GM12878 (cell line): ENCODE measurements at regions not wholly inside any gene's neighbourhood (a gene's known extent, or its start where the extent isn't known, plus 50 kb on each side); places are given as distances from the start of the nearest gene placed in this dataset.

Experiments
- ATAC-seq: fragments of 200-7000 bp; cut with Tn5 transposase; 3 replicates; pipeline ENCODE4 v1.9.1; 2020; ENCODE audit warnings: mild to moderate bottlenecking, moderate library complexity
- BruUV-seq: library from RNA; stranded (reverse); fragments of 400-500 nt; replicated peaks from 2 replicates; lab custom pipeline; 2021; lab: Mats Ljungman, UMichigan
- CTCF ChIA-PET: fragments of 300-600 bp; sonication (Branson Sonifier 250); formaldehyde crosslinking; extraction: SDS; loops from one replicate; lab custom pipeline; 2021; ENCODE audit warnings: inconsistent platforms; lab: Yijun Ruan, JAX
- POLR2A ChIA-PET: fragments of 350-600 bp; formaldehyde crosslinking; extraction: SDS; loops from one replicate; lab custom pipeline; 2021; ENCODE audit warnings: inconsistent platforms; lab: Charles Lee
- RAD21 ChIA-PET: fragments of 300-600 bp; sonication (Branson Sonifier 250); formaldehyde crosslinking; loops from one replicate; lab custom pipeline; 2023; ENCODE audit warnings: antibody characterized with exemption; ENCODE audit not compliant: unreplicated experiment; lab: Charles Lee
- SMC1A ChIA-PET: fragments of 300-600 bp; sonication (Branson Sonifier 250); formaldehyde crosslinking; loops from one replicate; lab custom pipeline; 2023; ENCODE audit not compliant: unreplicated experiment, uncharacterized antibody; lab: Charles Lee
- DNase-seq: peaks from one replicate; pipeline ENCODE4 v3.0.0-alpha.2; 2011; ENCODE audit warnings: low read depth, low spot score
- FAIRE-seq: peaks from 3 replicates; lab custom pipeline; 2011; peaks lifted over from hg19 to GRCh38; lab: Jason Lieb, UNC
- H2AFZ ChIP-seq: 2 replicates; pipeline ENCODE4 v1.6.0; 2011; ENCODE audit warnings: low read depth, low read length, control low read depth; ENCODE audit not compliant: control insufficient read depth
- H3K27ac ChIP-seq: 2 replicates; pipeline ENCODE4 v1.5.1; 2011; ENCODE audit warnings: control low read depth; ENCODE audit not compliant: control insufficient read depth, insufficient read depth
- H3K27me3 ChIP-seq, 2 experiments: replicated peaks in 1 of 2; 2 replicates each; pipeline versions ENCODE4 v1.6.0 to v1.6.1; 2011; ENCODE audit warnings: low read length in 1 of 2; ENCODE audit not compliant: control insufficient read depth in 2 of 2, insufficient read depth in 2 of 2
- H3K36me3 ChIP-seq, 2 experiments: 2 replicates each; pipeline ENCODE4 v1.5.1; 2011; ENCODE audit warnings: low read length in 1 of 2; ENCODE audit not compliant: control insufficient read depth in 2 of 2, insufficient read depth in 2 of 2
- H3K4me1 ChIP-seq: 2 replicates; pipeline ENCODE4 v1.6.1; 2011; ENCODE audit warnings: mild to moderate bottlenecking, low read length, moderate library complexity, mixed read lengths; ENCODE audit not compliant: control insufficient read depth, insufficient read depth
- H3K4me2 ChIP-seq: 2 replicates; pipeline ENCODE4 v1.6.0; 2011; ENCODE audit warnings: control low read depth; ENCODE audit not compliant: control insufficient read depth, insufficient read depth
- H3K4me3 ChIP-seq: fragments of 200-600 bp; sonication (generic); 2 replicates; pipeline ENCODE4 v1.5.1; 2016
- H3K79me2 ChIP-seq: 2 replicates; pipeline ENCODE4 v1.6.0; 2011; ENCODE audit warnings: low read length; ENCODE audit not compliant: control insufficient read depth, insufficient read depth
- H3K9ac ChIP-seq: 2 replicates; pipeline ENCODE4 v1.8.0; 2011; ENCODE audit warnings: low read length, control low read depth, mixed read lengths; ENCODE audit not compliant: control insufficient read depth, insufficient read depth
- H3K9me3 ChIP-seq: replicated peaks from 3 replicates; pipeline ENCODE4 v1.5.1; 2011; ENCODE audit warnings: mild to moderate bottlenecking, low read length; ENCODE audit not compliant: control insufficient read depth, insufficient read depth
- H4K20me1 ChIP-seq: 2 replicates; pipeline ENCODE4 v1.6.0; 2011; ENCODE audit not compliant: control insufficient read depth, insufficient read depth
- CEBPB ChIP-seq, 2 experiments: fragments of 150-350 bp in 1 of 2; IDR thresholded peaks; 2 replicates each; pipeline ENCODE4 v1.6.1; 2012 to 2014; ENCODE audit warnings: low read depth in 2 of 2, low read length in 2 of 2, borderline replicate concordance in 1 of 2, inconsistent platforms in 1 of 2
- CHD1 ChIP-seq: IDR thresholded peaks from 2 replicates; pipeline ENCODE4 v1.6.1; 2012; ENCODE audit warnings: low read depth, low read length, improper control_type of control experiment
- CHD2 ChIP-seq: IDR thresholded peaks from 2 replicates; pipeline ENCODE4 v1.6.1; 2011; ENCODE audit warnings: low read depth, low read length, improper control_type of control experiment, borderline replicate concordance
- IRF4 ChIP-seq: IDR thresholded peaks from 2 replicates; pipeline ENCODE4 v1.6.1; 2011; ENCODE audit warnings: low read depth, low read length
- KDM1A ChIP-seq: fragments of 200-600 bp; sonication (generic); IDR thresholded peaks from 2 replicates; pipeline ENCODE4 v1.6.1; 2016; ENCODE audit warnings: borderline replicate concordance
- NBN ChIP-seq: fragments of 450-650 bp; IDR thresholded peaks from 2 replicates; pipeline ENCODE4 v1.6.1; 2016
- NR2C2 ChIP-seq: IDR thresholded peaks from 2 replicates; pipeline ENCODE4 v1.6.1; 2011; ENCODE audit warnings: borderline replicate concordance, low read depth; ENCODE audit not compliant: control insufficient read depth, insufficient read length
- NR2F1 ChIP-seq: fragments of 450-650 bp; conservative IDR thresholded peaks from 2 replicates; pipeline ENCODE4 v1.6.1; 2017; ENCODE audit warnings: mild to moderate bottlenecking
- SIN3A ChIP-seq: IDR thresholded peaks from 2 replicates; pipeline ENCODE4 v1.6.1; 2012; ENCODE audit warnings: low read depth, low read length, improper control_type of control experiment
- SMC3 ChIP-seq: IDR thresholded peaks from 2 replicates; pipeline ENCODE4 v1.6.1; 2011; ENCODE audit warnings: low read length, improper control_type of control experiment, borderline replicate concordance
- STAT3 ChIP-seq: IDR thresholded peaks from 2 replicates; pipeline ENCODE4 v1.6.1; 2011; ENCODE audit warnings: low read depth, low read length, improper control_type of control experiment
- SUZ12 ChIP-seq: fragments of 200-600 bp; sonication (generic); IDR thresholded peaks from one replicate; pipeline ENCODE4 v1.6.1; 2018; ENCODE audit warnings: antibody characterized with exemption, mild to moderate bottlenecking; ENCODE audit not compliant: unreplicated experiment
- TCF12 ChIP-seq: IDR thresholded peaks from 2 replicates; pipeline ENCODE4 v1.6.1; 2011; ENCODE audit warnings: low read depth, mild to moderate bottlenecking, low read length
- WGBS: methylation state at CpG from one replicate; pipeline ENCODE4 v1.1.6; 2016; ENCODE audit warnings: low lambda C conversion rate; ENCODE audit not compliant: insufficient replicate concordance, insufficient coverage; ENCODE audit errors: missing lambda C conversion rate; 5-methylcytosine and 5-hydroxymethylcytosine counted together
- in situ Hi-C: fragments of 300-500 bp; cut with MboI; formaldehyde crosslinking; loops from 9 replicates; pipeline ENCODE4 v1.14.3; 2018; ENCODE audit warnings: mixed read lengths
- intact Hi-C: fragments of 100-400 bp; cut with micrococcal nuclease; formaldehyde crosslinking; loops from one replicate; pipeline ENCODE4 v1.14.2; 2022; ENCODE audit not compliant: unreplicated experiment
- TF ChIP-seq, protein P1 (sequence below): IDR thresholded peaks from 2 replicates; pipeline ENCODE4 v1.6.1; 2011; ENCODE audit warnings: borderline replicate concordance, low read depth, mild to moderate bottlenecking, moderate library complexity, mixed read lengths, low read length; ENCODE audit not compliant: insufficient read depth; ENCODE audit errors: extremely low read length

GRCh38 chr1:232172563-232172962 is 457.4 kb downstream of the SIPA1L2 start:
- RAD21 ChIA-PET = no interaction called here
- intact Hi-C loops = no loop called here
- Histone ChIP-seq H3K9me3 (no peaks in the 10 kb centered on the region), H4K20me1 (no peaks in the 10 kb centered on the region), H3K27ac (no peak overlapping the region), H3K9ac (no peak overlapping the region), H3K27me3 (no peaks in the 10 kb centered on the region)
- CTCF ChIA-PET = no interaction called here
- no peak for TF ChIP-seq CHD2
- TF ChIP-seq CHD1 = no peak
- TF ChIP-seq, all 136 proteins: peak for 0
- ChIA-PET SMC1A (no interaction called here), POLR2A (no interaction called here)
- no TSS peak for BruUV-seq
- DNase-seq (no peak), ATAC-seq (no peak), FAIRE-seq (no peak)
- H3K79me2 ChIP-seq = no peaks in the 10 kb centered on the region
- WGBS = 28% methylated on average over 4 of the region's 4 CpGs
- no peak overlapping the region for H3K4me3 ChIP-seq
- no peak overlapping the region for H2AFZ ChIP-seq
- no peak overlapping the region for H3K4me2 ChIP-seq
- in situ Hi-C loops = no loop called here
- no peaks in the 10 kb centered on the region for H3K36me3 ChIP-seq
- no peaks in the 10 kb centered on the region for H3K4me1 ChIP-seq

DNA sequence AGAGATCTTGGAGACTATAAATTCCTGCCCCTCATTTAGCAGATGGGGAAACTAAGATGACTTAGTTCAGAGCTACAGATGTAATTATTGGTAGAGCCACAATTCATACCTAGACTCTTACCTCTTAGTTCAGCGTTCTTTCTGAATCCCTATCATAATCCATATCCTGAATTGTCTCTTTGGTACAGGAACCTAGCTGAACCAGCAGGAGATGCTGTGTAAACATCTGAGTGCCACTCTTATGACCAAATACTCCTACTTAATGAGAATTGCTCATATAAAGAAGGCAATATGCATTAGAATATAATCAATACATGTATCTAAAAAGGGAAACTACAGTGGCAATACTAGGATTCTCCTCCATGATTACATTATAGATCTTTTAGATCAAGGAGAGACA is 459.0 kb downstream of the SIPA1L2 start:
- CTCF ChIA-PET = no interaction called here
- Histone ChIP-seq H3K27ac (no peak overlapping the region), H2AFZ (no peak overlapping the region), H3K27me3 (no peaks in the 10 kb centered on the region), H4K20me1 (no peaks in the 10 kb centered on the region), H3K4me2 (no peak overlapping the region), H3K9ac (no peak overlapping the region), H3K4me1 (no peaks in the 10 kb centered on the region), H3K9me3 (no peaks in the 10 kb centered on the region), H3K4me3 (no peak overlapping the region), H3K79me2 (no peaks in the 10 kb centered on the region), H3K36me3 (no peaks in the 10 kb centered on the region)
- DNase-seq = no peak
- RAD21 ChIA-PET = no interaction called here
- FAIRE-seq = no peak
- no peak for ATAC-seq
- no peak for TF ChIP-seq KDM1A
- TF ChIP-seq CEBPB (IDR thresholded peaks at IDR 0.05; ENCODE audit: borderline replicate concordance in 1 of 2, low read depth in 2 of 2, low read length in 2 of 2) = no peak
- no peak for TF ChIP-seq TCF12
- no peak for TF ChIP-seq SIN3A
- no peak for TF ChIP-seq NR2C2
- no peak for TF ChIP-seq NBN
- no peak for TF ChIP-seq IRF4
- no peak for TF ChIP-seq STAT3
- TF ChIP-seq, protein P1, sequence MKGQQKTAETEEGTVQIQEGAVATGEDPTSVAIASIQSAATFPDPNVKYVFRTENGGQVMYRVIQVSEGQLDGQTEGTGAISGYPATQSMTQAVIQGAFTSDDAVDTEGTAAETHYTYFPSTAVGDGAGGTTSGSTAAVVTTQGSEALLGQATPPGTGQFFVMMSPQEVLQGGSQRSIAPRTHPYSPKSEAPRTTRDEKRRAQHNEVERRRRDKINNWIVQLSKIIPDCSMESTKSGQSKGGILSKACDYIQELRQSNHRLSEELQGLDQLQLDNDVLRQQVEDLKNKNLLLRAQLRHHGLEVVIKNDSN = no peak
- no peak for TF ChIP-seq NR2F1
- TF ChIP-seq SUZ12 = no peak
- no peak for TF ChIP-seq SMC3
- intact Hi-C loops (no loop called here), in situ Hi-C loops (no loop called here)
- POLR2A ChIA-PET = no interaction called here
- 0% methylated on average over 1 of the region's 1 CpG for WGBS
- no TSS peak for BruUV-seq
- SMC1A ChIA-PET = no interaction called here
